ENCODE measurements at regions not wholly inside any gene's neighbourhood (a gene's known extent, or its start where the extent isn't known, plus 50 kb on each side); places are given as distances from the start of the nearest gene placed in this dataset.

GRCh38 chr1:82348487-82348886 lies 547.8 kb downstream of the ADGRL2 start:
- no peak for TF ChIP-seq CTCF (IDR thresholded peaks at IDR 0.05; ENCODE audit: low read depth, low read length)
- no peak for DNase-seq (ENCODE audit: low read depth, low spot score)
- no peak overlapping the region for H3K4me3 ChIP-seq (ENCODE audit: low read depth, low read length)
- in situ Hi-C loops (cut with HindIII; ENCODE audit: low sequenced_read_pairs), result no loop called here

GRCh38 chr1:82346141-82346540 lies 545.4 kb downstream of the ADGRL2 start:
- H3K4me3 ChIP-seq (ENCODE audit: low read depth, low read length), result no peak overlapping the region
- no peak for DNase-seq (ENCODE audit: low read depth, low spot score)
- in situ Hi-C loops (cut with HindIII; ENCODE audit: low sequenced_read_pairs), result no loop called here
- no peak for TF ChIP-seq CTCF (IDR thresholded peaks at IDR 0.05; ENCODE audit: low read depth, low read length)

- no peak for TF ChIP-seq CTCF (IDR thresholded peaks at IDR 0.05; ENCODE audit: low read depth, low read length)
- in situ Hi-C loops (cut with HindIII; ENCODE audit: low sequenced_read_pairs), result no loop called here
- H3K4me3 ChIP-seq (ENCODE audit: low read depth, low read length), result no peak overlapping the region
- peak; percentile 55 for DNase-seq (ENCODE audit: low read depth, low spot score)
These were observed 542.6 kb downstream of the ADGRL2 start for GRCh38 chr1:82343381-82343780.

- no peak overlapping the region for H3K4me3 ChIP-seq (ENCODE audit: low read depth, low read length)
- TF ChIP-seq CTCF (IDR thresholded peaks at IDR 0.05; ENCODE audit: low read depth, low read length), result no peak
- DNase-seq (ENCODE audit: low read depth, low spot score), result no peak
- in situ Hi-C loops (cut with HindIII; ENCODE audit: low sequenced_read_pairs), result no loop called here
These were observed 536.9 kb downstream of the ADGRL2 start for GRCh38 chr1:82337635-82338034.

- no peak for TF ChIP-seq CTCF (IDR thresholded peaks at IDR 0.05; ENCODE audit: low read depth, low read length)
- in situ Hi-C loops (cut with HindIII; ENCODE audit: low sequenced_read_pairs), result no loop called here
- no peak for DNase-seq (ENCODE audit: low read depth, low spot score)
- H3K4me3 ChIP-seq (ENCODE audit: low read depth, low read length), result no peak overlapping the region
These were observed 529.6 kb downstream of the ADGRL2 start for GRCh38 chr1:82330330-82330729.

- DNase-seq (ENCODE audit: low read depth, low spot score), result peak; percentile 16
- no peak overlapping the region for H3K4me3 ChIP-seq (ENCODE audit: low read depth, low read length)
- in situ Hi-C loops (cut with HindIII; ENCODE audit: low sequenced_read_pairs), result no loop called here
- no peak for TF ChIP-seq CTCF (IDR thresholded peaks at IDR 0.05; ENCODE audit: low read depth, low read length)
These were observed 528.5 kb downstream of the ADGRL2 start for GRCh38 chr1:82329226-82329625.

Data from astrocyte of the spinal cord (primary cell).